HFF-Myc (cell line): ENCODE measurements at regions not wholly inside any gene's neighbourhood (a gene's known extent, or its start where the extent isn't known, plus 50 kb on each side); places are given as distances from the start of the nearest gene placed in this dataset.

Experiments
- DNase-seq: peaks from one replicate; pipeline ENCODE4 v3.0.0-alpha.2; 2011; ENCODE audit warnings: low read depth; ENCODE audit errors: extremely low read depth
- H3K4me3 ChIP-seq: replicated peaks from 2 replicates; pipeline ENCODE4 v1.5.1; 2011; ENCODE audit warnings: low read depth, mild to moderate bottlenecking, control low read depth, low read length
- TF ChIP-seq, protein P1 (sequence below): IDR thresholded peaks from 2 replicates; pipeline ENCODE4 v1.5.1; 2012; ENCODE audit warnings: mild to moderate bottlenecking, low read depth, low read length, control low read depth; ENCODE audit errors: missing control alignments

DNA sequence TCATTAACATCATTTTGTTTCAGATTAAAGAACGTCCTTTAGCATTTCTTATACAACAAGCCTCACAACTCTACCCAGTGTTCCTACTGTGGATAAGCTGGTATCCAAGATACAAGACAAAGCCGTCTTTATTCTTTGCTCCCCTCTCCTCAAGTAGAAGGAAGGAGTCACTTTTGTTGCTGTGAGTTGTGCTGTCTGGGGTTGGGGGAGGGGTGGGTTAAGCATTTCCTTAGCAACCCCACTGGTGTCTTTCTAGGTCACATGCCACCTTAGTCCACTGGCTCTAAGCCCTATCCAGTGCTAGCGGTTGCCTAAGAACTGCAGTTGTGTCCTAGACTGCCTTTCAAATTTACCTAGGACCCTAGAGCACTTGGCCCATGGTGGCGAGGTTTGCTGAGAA is 155.6 kb upstream of the PIEZO2 start:
- no peak for DNase-seq
- TF ChIP-seq, protein P1, sequence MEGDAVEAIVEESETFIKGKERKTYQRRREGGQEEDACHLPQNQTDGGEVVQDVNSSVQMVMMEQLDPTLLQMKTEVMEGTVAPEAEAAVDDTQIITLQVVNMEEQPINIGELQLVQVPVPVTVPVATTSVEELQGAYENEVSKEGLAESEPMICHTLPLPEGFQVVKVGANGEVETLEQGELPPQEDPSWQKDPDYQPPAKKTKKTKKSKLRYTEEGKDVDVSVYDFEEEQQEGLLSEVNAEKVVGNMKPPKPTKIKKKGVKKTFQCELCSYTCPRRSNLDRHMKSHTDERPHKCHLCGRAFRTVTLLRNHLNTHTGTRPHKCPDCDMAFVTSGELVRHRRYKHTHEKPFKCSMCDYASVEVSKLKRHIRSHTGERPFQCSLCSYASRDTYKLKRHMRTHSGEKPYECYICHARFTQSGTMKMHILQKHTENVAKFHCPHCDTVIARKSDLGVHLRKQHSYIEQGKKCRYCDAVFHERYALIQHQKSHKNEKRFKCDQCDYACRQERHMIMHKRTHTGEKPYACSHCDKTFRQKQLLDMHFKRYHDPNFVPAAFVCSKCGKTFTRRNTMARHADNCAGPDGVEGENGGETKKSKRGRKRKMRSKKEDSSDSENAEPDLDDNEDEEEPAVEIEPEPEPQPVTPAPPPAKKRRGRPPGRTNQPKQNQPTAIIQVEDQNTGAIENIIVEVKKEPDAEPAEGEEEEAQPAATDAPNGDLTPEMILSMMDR = no peak
- H3K4me3 ChIP-seq = no peak overlapping the region

DNA sequence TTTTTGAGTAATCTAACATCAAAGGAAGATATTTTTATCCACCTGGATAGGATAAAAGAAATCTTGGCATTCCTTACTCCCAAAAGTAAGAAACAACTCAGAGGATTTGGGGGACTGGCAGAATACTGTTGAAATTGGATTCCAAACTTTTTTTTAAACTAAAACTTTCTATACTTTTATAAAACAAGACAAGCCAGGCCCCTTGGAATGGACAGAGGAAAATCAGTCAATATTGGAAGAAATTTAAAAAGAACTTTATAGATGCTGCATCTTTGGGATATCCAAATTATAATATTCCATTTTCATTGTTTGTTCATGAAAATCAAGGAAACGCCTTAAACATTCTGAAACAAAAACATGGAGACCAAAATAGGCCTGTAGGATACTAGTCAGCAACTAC is 147.6 kb upstream of the PIEZO2 start:
- no peak for DNase-seq
- TF ChIP-seq, protein P1 = no peak

DNA sequence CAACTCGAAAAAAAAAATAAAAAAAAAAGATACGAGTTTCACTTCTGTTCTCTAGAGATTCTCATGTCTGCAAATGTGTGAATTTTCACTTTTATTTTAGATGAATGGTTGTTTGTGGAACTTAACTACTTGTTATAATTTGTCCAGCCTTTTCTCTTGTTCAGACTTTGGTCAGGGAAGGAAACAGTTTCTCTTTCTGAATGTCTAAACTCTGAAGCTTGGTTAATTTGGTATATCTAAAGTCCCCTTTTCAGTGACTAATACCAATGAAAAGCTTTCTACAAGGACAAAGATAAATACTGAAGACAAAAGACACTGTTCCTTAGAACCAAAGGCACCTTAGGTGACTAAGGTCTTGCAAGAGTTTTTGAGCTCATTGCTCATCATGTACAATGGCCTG is 144.4 kb upstream of the PIEZO2 start:
- TF ChIP-seq, protein P1 = no peak
- no peak overlapping the region for H3K4me3 ChIP-seq
- no peak for DNase-seq

More for the DNA sequence above, 147.6 kb upstream of the PIEZO2 start:
- no peak overlapping the region for H3K4me3 ChIP-seq

DNA sequence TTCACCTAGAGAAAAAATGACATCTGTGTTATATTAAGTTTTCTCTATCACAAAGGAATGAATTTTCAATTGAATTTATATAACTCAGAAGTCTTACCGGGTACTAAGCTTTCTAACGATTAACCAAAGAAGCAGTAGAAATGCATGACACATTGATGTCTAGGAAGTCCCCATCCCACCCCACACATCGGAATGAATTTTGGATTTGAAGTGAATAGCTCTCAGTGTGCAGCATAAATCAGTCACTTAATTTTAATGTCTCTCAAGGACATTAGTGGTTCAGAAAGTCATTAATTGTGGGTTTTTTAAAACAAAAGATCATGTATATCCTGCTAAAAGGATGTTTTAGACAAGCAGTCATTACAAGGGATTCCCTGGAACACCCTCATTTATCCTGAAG is 141.4 kb upstream of the PIEZO2 start:
- DNase-seq = no peak
- TF ChIP-seq, protein P1 = no peak
- no peak overlapping the region for H3K4me3 ChIP-seq

DNA sequence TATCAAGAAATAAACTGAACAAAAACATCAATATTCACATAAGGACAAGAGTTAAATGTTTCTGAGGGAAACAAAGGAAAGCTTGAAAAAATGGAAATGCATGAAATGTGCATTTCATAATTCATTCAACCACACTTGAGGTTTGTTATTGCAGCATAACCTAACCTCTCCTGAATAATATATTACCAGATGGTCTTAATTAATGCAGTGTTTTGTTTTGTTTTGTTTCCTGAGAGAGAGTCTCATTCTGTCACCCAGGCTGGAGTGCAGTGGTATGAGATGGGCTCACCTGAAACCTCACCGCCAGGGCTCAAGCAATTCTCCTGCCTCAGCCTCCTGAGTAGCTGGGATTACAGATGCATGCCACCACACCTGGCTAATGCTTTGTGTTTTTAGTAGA is 139.9 kb upstream of the PIEZO2 start:
- H3K4me3 ChIP-seq = no peak overlapping the region
- TF ChIP-seq, protein P1 = no peak
- no peak for DNase-seq

DNA sequence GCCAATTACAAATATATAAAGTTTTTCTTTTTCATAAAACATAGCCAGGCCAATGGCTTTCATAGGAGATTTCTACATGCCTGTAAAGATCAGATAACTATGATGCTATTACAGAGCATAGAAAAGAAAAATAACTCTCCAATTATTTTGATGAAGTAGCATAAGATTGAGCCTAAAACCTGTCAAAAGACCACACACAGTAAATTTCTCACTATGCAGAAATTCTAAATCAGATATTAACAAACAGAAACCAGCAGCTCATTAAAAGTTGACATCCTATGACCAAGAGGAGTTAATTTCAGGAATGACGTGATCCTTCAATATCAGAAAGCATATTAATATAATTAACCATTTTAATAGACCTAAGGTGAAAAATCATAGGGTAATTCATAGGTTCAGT is 139.0 kb upstream of the PIEZO2 start:
- DNase-seq = no peak
- TF ChIP-seq, protein P1 = no peak
- H3K4me3 ChIP-seq = no peak overlapping the region

DNA sequence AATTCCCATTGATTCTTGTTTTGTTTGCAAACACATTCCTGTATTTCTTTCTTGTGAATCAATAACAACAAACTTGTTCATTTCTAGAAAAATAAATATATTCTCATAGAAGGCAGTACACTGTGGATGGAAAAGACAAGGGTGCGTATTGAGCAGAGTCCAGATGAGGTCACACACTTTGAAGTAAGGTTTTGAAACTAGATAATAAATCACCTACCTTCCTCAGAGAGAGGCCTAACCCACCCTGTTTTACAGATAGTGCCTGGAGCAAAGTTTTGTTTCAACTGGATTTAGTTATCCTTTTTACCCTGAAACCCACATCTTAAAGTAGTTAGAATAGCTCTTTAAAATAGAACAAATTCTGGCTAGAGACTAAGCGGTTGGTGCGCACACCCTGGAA is 137.1 kb upstream of the PIEZO2 start:
- TF ChIP-seq, protein P1 = no peak
- DNase-seq = no peak
- H3K4me3 ChIP-seq = no peak overlapping the region
